Large intestine (tissue), 3 donors: ENCODE measurements at regions not wholly inside any gene's neighbourhood (a gene's known extent, or its start where the extent isn't known, plus 50 kb on each side); places are given as distances from the start of the nearest gene placed in this dataset.
"Not testable (repeated sequence)": the region's sequence is repeated elsewhere in the genome, so short reads cannot be mapped to it uniquely, and the experiment has no call there.

Experiments
- DNase-seq, 2 donors: peaks; one replicate each; pipeline versions ENCODE4 v3.0.0 to v3.0.0-alpha.2; 2013
- H3K27ac ChIP-seq: one replicate; pipeline ENCODE4 v1.5.1; 2013; ENCODE audit warnings: low read length
- H3K27me3 ChIP-seq: 2 replicates; pipeline ENCODE4 v1.6.1; 2013; ENCODE audit warnings: low read length; ENCODE audit not compliant: control insufficient read depth, insufficient read depth
- H3K36me3 ChIP-seq: 2 replicates; pipeline ENCODE4 v1.6.1; 2013; ENCODE audit warnings: low read length; ENCODE audit not compliant: control insufficient read depth, insufficient read depth
- H3K4me1 ChIP-seq: one replicate; pipeline ENCODE4 v1.6.1; 2013; ENCODE audit warnings: low read length; ENCODE audit not compliant: control insufficient read depth, insufficient read depth
- H3K4me3 ChIP-seq: one replicate; pipeline ENCODE4 v1.5.1; 2013; ENCODE audit warnings: low read length
- H3K9me3 ChIP-seq: one replicate; pipeline ENCODE4 v1.6.1; 2013; ENCODE audit warnings: mild to moderate bottlenecking, low read depth, low read length, moderate library complexity; ENCODE audit not compliant: control insufficient read depth
- WGBS: methylation state at CpG from one replicate; pipeline ENCODE4 v1.1.5; 2013; ENCODE audit warnings: low lambda C conversion rate; ENCODE audit not compliant: insufficient coverage; 5-methylcytosine and 5-hydroxymethylcytosine counted together

- Histone ChIP-seq H3K27ac (no peak overlapping the region), H3K4me3 (no peak overlapping the region), H3K36me3 (no peaks in the 10 kb centered on the region), H3K27me3 (no peaks in the 10 kb centered on the region), H3K9me3 (no peaks in the 10 kb centered on the region), H3K4me1 (no peaks in the 10 kb centered on the region)
- DNase-seq = no peak
- no CpG with 5 or more reads among the region's 1 CpG for WGBS
Observed at GRCh38 chr1:115164484-115164883, 75.2 kb upstream of the TSPAN2 start.

GRCh38 chr1:115160728-115161127 lies 71.4 kb upstream of the TSPAN2 start:
- no peaks in the 10 kb centered on the region for H3K9me3 ChIP-seq
- no peak for DNase-seq
- H3K4me1 ChIP-seq = no peaks in the 10 kb centered on the region
- H3K27ac ChIP-seq = no peak overlapping the region
- no peaks in the 10 kb centered on the region for H3K36me3 ChIP-seq
- no peaks in the 10 kb centered on the region for H3K27me3 ChIP-seq
- no peak overlapping the region for H3K4me3 ChIP-seq

DNA sequence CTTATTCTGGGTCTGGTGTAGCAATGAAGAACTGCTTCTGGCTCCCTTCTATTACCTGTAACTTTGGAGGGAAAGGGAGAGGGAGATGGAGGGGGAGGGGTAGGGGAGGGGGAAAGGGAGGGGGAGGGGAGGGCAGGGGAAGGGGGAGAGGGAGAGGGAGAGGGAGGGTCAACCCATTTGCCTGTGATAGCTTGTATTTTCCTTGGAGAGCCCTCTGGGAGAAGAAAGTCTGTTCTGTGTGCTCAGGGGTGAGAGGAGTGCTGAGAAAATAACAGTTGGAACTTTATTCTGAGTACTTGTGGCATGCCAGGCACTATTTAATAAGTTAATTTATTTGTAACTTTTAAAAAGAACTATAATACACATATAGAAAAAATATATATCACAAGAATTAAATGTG lies 70.7 kb upstream of the TSPAN2 start:
- no peaks in the 10 kb centered on the region for H3K9me3 ChIP-seq
- H3K27me3 ChIP-seq = no peaks in the 10 kb centered on the region
- no peaks in the 10 kb centered on the region for H3K4me1 ChIP-seq
- H3K27ac ChIP-seq = no peak overlapping the region
- DNase-seq = no peak
- no peak overlapping the region for H3K4me3 ChIP-seq
- H3K36me3 ChIP-seq = no peaks in the 10 kb centered on the region

DNA sequence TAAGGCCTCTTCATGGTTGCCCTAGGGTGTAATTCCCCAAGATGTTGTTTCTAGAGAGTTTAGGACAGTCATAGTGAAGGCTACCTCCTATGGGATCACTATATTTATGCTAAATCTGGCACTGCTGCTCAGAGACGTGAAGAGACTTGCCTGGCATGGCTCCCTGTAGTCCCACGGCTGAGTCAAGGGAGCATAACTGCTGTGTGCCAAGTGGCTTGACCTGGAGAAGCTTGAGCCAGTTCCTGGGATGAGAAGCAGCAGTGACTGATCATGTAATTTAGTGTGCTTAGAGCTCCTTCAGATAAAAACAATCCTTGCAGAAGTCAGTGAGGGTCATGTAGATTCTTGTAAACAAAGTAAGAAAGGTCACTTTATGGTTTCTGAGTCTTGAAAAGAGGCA lies 68.9 kb upstream of the TSPAN2 start:
- Histone ChIP-seq H3K9me3 (no peaks in the 10 kb centered on the region), H3K27me3 (no peaks in the 10 kb centered on the region), H3K4me1 (no peaks in the 10 kb centered on the region), H3K36me3 (no peaks in the 10 kb centered on the region), H3K4me3 (no peak overlapping the region), H3K27ac (no peak overlapping the region)
- 60% methylated on average over 1 of the region's 2 CpGs for WGBS
- no peak for DNase-seq

- Histone ChIP-seq H3K27me3 (no peaks in the 10 kb centered on the region), H3K9me3 (no peaks in the 10 kb centered on the region), H3K4me3 (no peak overlapping the region), H3K4me1 (no peaks in the 10 kb centered on the region), H3K36me3 (no peaks in the 10 kb centered on the region), H3K27ac (no peak overlapping the region)
- DNase-seq = no peak
- 100% methylated on average over 1 of the region's 4 CpGs for WGBS
Observed at GRCh38 chr1:115156826-115157468, 67.6 kb upstream of the TSPAN2 start.

- DNase-seq = peak in 1 of 2 donors; percentile 33
- WGBS = 53% methylated on average over 4 of the region's 5 CpGs
Observed at GRCh38 chr1:115153966-115154557, 64.8 kb upstream of the TSPAN2 start.

GRCh38 chr1:115147928-115148327 lies 58.6 kb upstream of the TSPAN2 start:
- no CpG with 5 or more reads among the region's 22 CpGs for WGBS

More at GRCh38 chr1:115153966-115154557, 64.8 kb upstream of the TSPAN2 start:
- Histone ChIP-seq H3K9me3 (no peaks in the 10 kb centered on the region), H3K27me3 (no peaks in the 10 kb centered on the region), H3K27ac (no peak overlapping the region), H3K36me3 (no peaks in the 10 kb centered on the region), H3K4me1 (no peaks in the 10 kb centered on the region), H3K4me3 (no peak overlapping the region)

DNA sequence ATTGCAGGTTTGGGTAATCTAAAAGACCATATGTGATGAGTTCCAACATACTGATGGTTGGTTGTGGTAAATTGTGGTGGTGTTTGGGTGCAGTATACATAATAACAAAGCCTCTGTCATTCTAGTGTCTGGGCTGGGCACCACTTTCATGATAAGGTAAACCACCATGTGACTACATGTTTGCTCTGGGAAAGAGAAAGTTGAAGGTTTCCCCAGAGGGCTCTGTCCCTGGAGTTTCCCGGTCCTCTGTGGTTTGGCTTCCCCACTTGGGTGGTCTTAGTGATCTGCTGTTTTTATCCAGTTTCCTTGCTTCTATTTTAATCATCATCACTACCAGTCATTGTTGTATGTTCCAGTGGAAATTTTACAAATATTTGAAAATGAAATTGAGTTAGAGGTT lies 55.9 kb upstream of the TSPAN2 start:
- H3K27me3 ChIP-seq = no peaks in the 10 kb centered on the region
- H3K9me3 ChIP-seq = no peaks in the 10 kb centered on the region
- no peaks in the 10 kb centered on the region for H3K4me1 ChIP-seq
- WGBS = no CpG with 5 or more reads among the region's 1 CpG
- H3K36me3 ChIP-seq = no peaks in the 10 kb centered on the region
- peak in 1 of 2 donors; percentile 37 for DNase-seq
- no peak overlapping the region for H3K27ac ChIP-seq
- no peak overlapping the region for H3K4me3 ChIP-seq

More at GRCh38 chr1:115147928-115148327, 58.6 kb upstream of the TSPAN2 start:
- not testable (repeated sequence) for H3K9me3 ChIP-seq, H3K27ac ChIP-seq, H3K4me3 ChIP-seq, H3K4me1 ChIP-seq, H3K36me3 ChIP-seq, DNase-seq, H3K27me3 ChIP-seq

DNA sequence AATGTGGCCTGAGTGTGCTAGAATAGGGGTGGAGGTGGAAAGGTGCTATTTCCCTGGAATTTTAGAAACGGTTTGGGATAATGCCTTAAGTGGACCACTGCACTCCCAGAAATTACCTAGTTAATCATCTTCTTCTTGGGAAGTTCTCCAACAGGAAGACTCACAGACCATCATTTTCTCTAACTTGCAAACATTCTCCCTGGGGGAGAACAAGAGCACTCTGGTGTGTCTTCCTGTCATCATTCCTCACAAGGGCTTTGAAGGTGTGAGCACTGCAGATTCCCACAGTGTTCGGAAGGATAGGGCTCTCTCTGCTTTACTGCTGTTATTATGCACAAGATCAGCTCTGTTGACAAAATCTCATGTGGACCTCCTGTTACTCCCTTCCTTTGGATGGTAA lies 54.9 kb upstream of the TSPAN2 start:
- Histone ChIP-seq H3K27ac (no peak overlapping the region), H3K27me3 (no peaks in the 10 kb centered on the region), H3K4me1 (no peaks in the 10 kb centered on the region), H3K9me3 (no peaks in the 10 kb centered on the region), H3K4me3 (no peak overlapping the region), H3K36me3 (no peaks in the 10 kb centered on the region)
- WGBS = no CpG with 5 or more reads among the region's 2 CpGs
- no peak for DNase-seq

DNA sequence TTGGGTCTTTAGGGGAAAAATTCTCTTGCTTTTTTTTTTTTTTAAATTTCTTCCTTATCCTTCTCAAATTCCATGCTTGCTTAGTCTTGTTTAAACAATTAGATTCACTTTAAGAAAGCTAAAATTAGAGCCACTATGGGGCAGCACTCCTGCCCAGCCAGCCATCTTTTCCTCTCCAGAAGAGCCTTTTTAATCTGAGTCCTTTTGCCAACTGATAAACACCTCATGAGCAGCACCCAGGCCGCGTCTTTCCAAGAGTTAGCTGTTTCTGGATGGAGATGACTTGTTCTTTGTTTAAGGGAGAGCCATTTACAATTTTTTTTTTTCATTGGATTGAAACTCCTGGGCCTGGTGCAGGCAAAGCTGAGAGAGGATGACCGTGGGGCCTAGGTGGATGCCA lies 53.3 kb upstream of the TSPAN2 start:
- no peaks in the 10 kb centered on the region for H3K9me3 ChIP-seq
- H3K27me3 ChIP-seq = peaks cover 8% of the 10 kb centered on the region
- no peak for DNase-seq
- WGBS = no CpG with 5 or more reads among the region's 3 CpGs
- no peak overlapping the region for H3K4me3 ChIP-seq
- H3K4me1 ChIP-seq = no peaks in the 10 kb centered on the region
- H3K36me3 ChIP-seq = no peaks in the 10 kb centered on the region
- no peak overlapping the region for H3K27ac ChIP-seq

DNA sequence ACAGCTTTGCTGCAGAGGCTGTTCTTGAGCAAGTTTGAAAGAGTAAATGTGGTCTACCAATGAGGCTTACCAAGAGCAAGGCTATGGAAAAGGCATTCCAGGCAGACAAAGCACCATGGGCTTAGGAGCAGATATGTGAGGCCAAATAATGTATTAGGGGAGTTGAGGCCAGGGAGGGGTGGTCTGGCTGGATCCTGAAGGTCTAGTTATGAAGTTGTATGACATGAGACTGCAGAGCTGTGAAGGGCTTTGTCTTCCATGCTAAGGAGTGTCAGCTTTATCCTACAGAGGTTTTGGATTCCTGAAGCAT lies 51.8 kb upstream of the TSPAN2 start:
- no peak overlapping the region for H3K27ac ChIP-seq
- H3K4me1 ChIP-seq = no peaks in the 10 kb centered on the region
- H3K36me3 ChIP-seq = no peaks in the 10 kb centered on the region
- peaks cover 8% of the 10 kb centered on the region for H3K27me3 ChIP-seq
- DNase-seq = no peak
- H3K9me3 ChIP-seq = no peaks in the 10 kb centered on the region
- H3K4me3 ChIP-seq = no peak overlapping the region
